ENCODE measurements at regions not wholly inside any gene's neighbourhood (a gene's known extent, or its start where the extent isn't known, plus 50 kb on each side); places are given as distances from the start of the nearest gene placed in this dataset.
"Not testable (repeated sequence)": the region's sequence is repeated elsewhere in the genome, so short reads cannot be mapped to it uniquely, and the experiment has no call there.

DNA sequence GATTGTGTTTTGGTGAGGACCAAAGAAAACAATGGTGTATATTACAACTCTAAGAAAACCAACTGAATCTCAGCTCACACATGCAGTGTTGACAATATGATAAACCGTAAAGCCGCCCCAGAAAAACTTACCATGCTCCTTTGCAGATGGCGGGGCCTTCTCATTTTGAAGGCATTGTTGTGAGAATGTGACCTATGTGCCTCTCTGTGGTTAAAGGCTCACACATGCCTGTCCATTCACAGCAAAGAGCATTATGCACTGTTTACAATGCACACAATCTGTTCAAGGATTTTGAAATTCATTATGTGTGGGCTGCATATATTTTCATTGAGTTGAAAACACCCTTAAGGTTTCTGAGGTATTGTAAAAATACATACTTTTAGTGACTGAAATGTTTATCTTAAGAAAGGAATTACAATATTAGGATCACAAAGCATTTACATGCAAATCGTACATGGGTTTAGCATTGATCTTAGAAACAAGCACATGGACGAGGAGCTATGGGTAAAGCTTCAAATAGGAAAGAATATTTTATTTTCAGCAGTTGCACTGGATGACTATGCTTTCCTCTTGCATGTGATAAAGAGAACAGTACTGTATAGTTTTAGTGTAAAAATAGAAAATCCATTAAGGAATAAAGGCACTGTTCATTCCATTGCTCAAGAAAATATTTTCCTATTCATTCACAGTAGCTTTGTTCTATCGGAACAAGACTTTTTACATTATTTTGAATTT, 334.3 kb downstream of the ARL4A start:
- Histone ChIP-seq H3K36me3 (ENCODE audit: control insufficient read depth in 2 of 3, insufficient read depth in 3 of 3, low read length in 3 of 3) (no peaks in the 10 kb centered on the region), H3K27me3 (ENCODE audit: control insufficient read depth, insufficient read depth, low read length) (no peaks in the 10 kb centered on the region), H3K4me3 (ENCODE audit: low read length in 3 of 3) (no peak overlapping the region), H3K4me1 (ENCODE audit: control insufficient read depth in 2 of 3, insufficient read depth in 2 of 3, low read depth in 1 of 3, low read length in 3 of 3) (no peaks in the 10 kb centered on the region), H3K9ac (ENCODE audit: low read length in 3 of 3) (no peak overlapping the region), H3K9me3 (ENCODE audit: control insufficient read depth in 2 of 3, insufficient read depth in 1 of 3, low read length in 3 of 3) (no peaks in the 10 kb centered on the region), H3K27ac (ENCODE audit: low read depth in 2 of 2, low read length in 2 of 2) (no peak overlapping the region)
- DNase-seq (no peak), FAIRE-seq (no peak)
- intact Hi-C loops (cut with DNase I), result no loop called here
- no peak for TF ChIP-seq CTCF (IDR thresholded peaks at IDR 0.05; ENCODE audit: borderline replicate concordance, extremely low read depth, insufficient read depth)

DNA sequence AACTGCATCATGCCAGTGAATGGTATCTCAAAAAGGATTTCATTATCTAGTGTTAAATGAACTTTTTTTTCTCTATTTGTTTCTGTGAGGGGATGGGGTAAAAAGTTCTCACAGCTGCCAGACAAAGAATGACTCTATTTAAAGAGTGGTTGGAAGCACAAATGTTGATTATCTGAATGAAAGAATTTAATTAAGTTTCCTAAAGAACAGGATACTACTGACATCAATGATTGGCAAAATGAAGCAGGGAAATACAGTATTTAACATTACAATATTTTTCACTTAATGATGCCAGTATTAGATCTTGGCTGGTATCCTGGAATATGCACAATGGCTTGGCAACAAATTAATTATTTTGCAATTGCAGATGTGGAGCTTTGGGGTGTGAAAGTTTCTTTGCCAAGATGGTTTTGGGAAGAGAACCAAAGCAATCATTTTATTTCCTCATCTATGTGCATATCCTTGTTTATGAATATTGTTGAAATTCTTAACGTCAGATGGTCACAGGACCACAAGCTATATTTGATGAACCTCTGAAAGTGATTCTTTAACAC, 336.8 kb downstream of the ARL4A start:
- intact Hi-C loops (cut with DNase I), result no loop called here
- no peak for FAIRE-seq

DNA sequence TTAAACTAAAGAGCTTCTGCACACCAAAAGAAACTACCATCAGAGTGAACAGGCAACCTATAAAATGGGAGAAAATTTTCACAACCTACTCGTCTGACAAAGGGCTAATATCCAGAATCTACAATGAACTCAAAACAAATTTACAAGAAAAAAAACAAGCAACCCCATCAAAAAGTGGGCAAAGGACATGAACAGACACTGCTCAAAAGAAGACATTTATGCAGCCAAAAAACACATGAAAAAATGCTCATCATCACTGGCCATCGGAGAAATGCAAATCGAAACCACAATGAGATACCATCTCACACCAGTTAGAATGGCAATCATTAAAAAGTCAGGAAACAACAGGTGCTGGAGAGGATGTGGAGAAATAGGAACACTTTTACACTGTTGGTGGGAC, 337.6 kb downstream of the ARL4A start:
- H3K4me1 ChIP-seq (ENCODE audit: control insufficient read depth in 2 of 3, insufficient read depth in 2 of 3, low read depth in 1 of 3, low read length in 3 of 3); H3K9me3 ChIP-seq (ENCODE audit: control insufficient read depth in 2 of 3, insufficient read depth in 1 of 3, low read length in 3 of 3); FAIRE-seq; intact Hi-C loops (cut with DNase I); DNase-seq; H3K4me3 ChIP-seq (ENCODE audit: low read length in 3 of 3); H3K27ac ChIP-seq (ENCODE audit: low read depth in 2 of 2, low read length in 2 of 2); H3K9ac ChIP-seq (ENCODE audit: low read length in 3 of 3); H3K36me3 ChIP-seq (ENCODE audit: control insufficient read depth in 2 of 3, insufficient read depth in 3 of 3, low read length in 3 of 3); H3K27me3 ChIP-seq (ENCODE audit: control insufficient read depth, insufficient read depth, low read length): not testable (repeated sequence)

More for the DNA sequence above, 336.8 kb downstream of the ARL4A start:
- H3K27me3 ChIP-seq (ENCODE audit: control insufficient read depth, insufficient read depth, low read length), result no peaks in the 10 kb centered on the region
- TF ChIP-seq CTCF (IDR thresholded peaks at IDR 0.05; ENCODE audit: borderline replicate concordance, extremely low read depth, insufficient read depth), result no peak
- no peaks in the 10 kb centered on the region for H3K36me3 ChIP-seq (ENCODE audit: control insufficient read depth in 2 of 3, insufficient read depth in 3 of 3, low read length in 3 of 3)
- no peak overlapping the region for H3K27ac ChIP-seq (ENCODE audit: low read depth in 2 of 2, low read length in 2 of 2)
- H3K4me3 ChIP-seq (ENCODE audit: low read length in 3 of 3), result no peak overlapping the region
- no peaks in the 10 kb centered on the region for H3K9me3 ChIP-seq (ENCODE audit: control insufficient read depth in 2 of 3, insufficient read depth in 1 of 3, low read length in 3 of 3)
- H3K4me1 ChIP-seq (ENCODE audit: control insufficient read depth in 2 of 3, insufficient read depth in 2 of 3, low read depth in 1 of 3, low read length in 3 of 3), result no peaks in the 10 kb centered on the region
- DNase-seq, result no peak
- H3K9ac ChIP-seq (ENCODE audit: low read length in 3 of 3), result no peak overlapping the region

DNA sequence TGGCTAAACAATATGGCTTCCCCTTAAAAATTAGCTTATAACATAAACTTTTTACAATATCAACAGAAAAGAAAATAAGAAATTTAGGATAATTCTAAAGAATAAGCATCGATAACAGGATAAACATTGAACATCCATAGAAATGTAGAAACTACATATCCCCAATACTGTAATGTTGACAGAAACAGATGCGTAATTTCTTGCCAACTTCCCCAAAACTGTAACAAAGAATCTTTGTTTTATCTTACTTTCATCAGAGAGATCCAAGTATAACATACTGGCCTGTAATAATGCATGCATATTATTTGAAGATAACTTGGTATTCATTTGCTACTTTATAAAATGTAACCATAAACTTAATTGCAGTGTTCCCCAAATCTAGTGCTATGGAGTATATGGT, 339.9 kb downstream of the ARL4A start:
- no peak for DNase-seq
- Histone ChIP-seq H3K36me3 (ENCODE audit: control insufficient read depth in 2 of 3, insufficient read depth in 3 of 3, low read length in 3 of 3) (no peaks in the 10 kb centered on the region), H3K4me1 (ENCODE audit: control insufficient read depth in 2 of 3, insufficient read depth in 2 of 3, low read depth in 1 of 3, low read length in 3 of 3) (no peaks in the 10 kb centered on the region), H3K9ac (ENCODE audit: low read length in 3 of 3) (no peak overlapping the region), H3K27ac (ENCODE audit: low read depth in 2 of 2, low read length in 2 of 2) (no peak overlapping the region), H3K4me3 (ENCODE audit: low read length in 3 of 3) (no peak overlapping the region), H3K9me3 (ENCODE audit: control insufficient read depth in 2 of 3, insufficient read depth in 1 of 3, low read length in 3 of 3) (no peaks in the 10 kb centered on the region), H3K27me3 (ENCODE audit: control insufficient read depth, insufficient read depth, low read length) (no peaks in the 10 kb centered on the region)
- no peak for FAIRE-seq
- intact Hi-C loops (cut with DNase I), result no loop called here
- no peak for TF ChIP-seq CTCF (IDR thresholded peaks at IDR 0.05; ENCODE audit: borderline replicate concordance, extremely low read depth, insufficient read depth)
